Caco-2 (cell line): ENCODE measurements at regions not wholly inside any gene's neighbourhood (a gene's known extent, or its start where the extent isn't known, plus 50 kb on each side); places are given as distances from the start of the nearest gene placed in this dataset.

Source experiments
- BruUV-seq: library from RNA; stranded (reverse); fragments of 400-500 nt; replicated peaks from 2 replicates; lab custom pipeline; 2021; lab: Mats Ljungman, UMichigan
- CTCF ChIA-PET: fragments of 300-600 bp; sonication (Branson Sonifier 250); formaldehyde crosslinking; loops from one replicate; lab custom pipeline; 2022; ENCODE audit warnings: antibody characterized with exemption; lab: Charles Lee
- POLR2A ChIA-PET: fragments of 300-600 bp; sonication (Branson Sonifier 250); formaldehyde crosslinking; loops from one replicate; lab custom pipeline; 2022; ENCODE audit warnings: antibody characterized with exemption; lab: Charles Lee
- DNase-seq, 2 experiments: peaks; one replicate each; pipeline versions ENCODE4 v3.0.0 to v3.0.0-alpha.2; 2020 to 2022
- H3K27me3 ChIP-seq: replicated peaks from 2 replicates; pipeline ENCODE4 v1.6.0; 2011; ENCODE audit warnings: low read length; ENCODE audit not compliant: control insufficient read depth, insufficient read depth
- H3K36me3 ChIP-seq: 2 replicates; pipeline ENCODE4 v1.5.1; 2011; ENCODE audit warnings: low read length; ENCODE audit not compliant: control insufficient read depth, insufficient read depth
- H3K4me1 ChIP-seq: fragments of 250-450 bp; sonication (Bioruptor Pico); 2 replicates; pipeline ENCODE4 v1.5.1; 2020; ENCODE audit warnings: mild to moderate bottlenecking
- H3K4me3 ChIP-seq: 2 replicates; pipeline ENCODE4 v1.5.1; 2011; ENCODE audit warnings: low read depth, mild to moderate bottlenecking, control low read depth, low read length
- H3K9me3 ChIP-seq: fragments of 250-450 bp; sonication (Bioruptor Pico); 2 replicates; pipeline ENCODE4 v1.5.1; 2020; ENCODE audit warnings: mild to moderate bottlenecking, moderate library complexity
- H3K27ac Mint-ChIP-seq: one replicate; pipeline ENCODE4 v1.8.0; 2022; ENCODE audit warnings: mixed read lengths; ENCODE audit not compliant: unreplicated experiment
- H3K27me3 Mint-ChIP-seq: one replicate; pipeline ENCODE4 v1.8.0; 2022; ENCODE audit warnings: mixed read lengths; ENCODE audit not compliant: insufficient read depth, unreplicated experiment
- H3K36me3 Mint-ChIP-seq: one replicate; pipeline ENCODE4 v1.8.0; 2022; ENCODE audit warnings: mild to moderate bottlenecking, mixed read lengths; ENCODE audit not compliant: insufficient read depth, unreplicated experiment
- H3K4me1 Mint-ChIP-seq: one replicate; pipeline ENCODE4 v1.8.0; 2022; ENCODE audit warnings: low read depth, mixed read lengths; ENCODE audit not compliant: unreplicated experiment
- H3K4me3 Mint-ChIP-seq: one replicate; pipeline ENCODE4 v1.8.0; 2022; ENCODE audit warnings: mild to moderate bottlenecking, moderate library complexity, mixed read lengths; ENCODE audit not compliant: unreplicated experiment
- H3K9me3 Mint-ChIP-seq: one replicate; pipeline ENCODE4 v1.8.0; 2022; ENCODE audit warnings: mixed read lengths; ENCODE audit not compliant: unreplicated experiment
- intact Hi-C: fragments of 100-400 bp; cut with micrococcal nuclease; formaldehyde crosslinking; loops from one replicate; pipeline ENCODE4 v1.10.0; 2022; ENCODE audit not compliant: unreplicated experiment
- TF ChIP-seq, protein P1 (sequence below), 2 experiments: fragments of 200-600 bp in 1 of 2; IDR thresholded peaks; 1 replicate in 1 of 2; 2 replicates in 1 of 2; pipeline versions ENCODE4 v1.5.1 to v1.8.0; 2011 to 2022; ENCODE audit warnings: antibody characterized with exemption in 1 of 2, control low read depth in 1 of 2, inconsistent platforms in 1 of 2, low read depth in 1 of 2, low read length in 1 of 2, mild to moderate bottlenecking in 1 of 2, moderate library complexity in 1 of 2; ENCODE audit not compliant: insufficient read depth in 1 of 2, severe bottlenecking in 1 of 2, unreplicated experiment in 1 of 2

DNA sequence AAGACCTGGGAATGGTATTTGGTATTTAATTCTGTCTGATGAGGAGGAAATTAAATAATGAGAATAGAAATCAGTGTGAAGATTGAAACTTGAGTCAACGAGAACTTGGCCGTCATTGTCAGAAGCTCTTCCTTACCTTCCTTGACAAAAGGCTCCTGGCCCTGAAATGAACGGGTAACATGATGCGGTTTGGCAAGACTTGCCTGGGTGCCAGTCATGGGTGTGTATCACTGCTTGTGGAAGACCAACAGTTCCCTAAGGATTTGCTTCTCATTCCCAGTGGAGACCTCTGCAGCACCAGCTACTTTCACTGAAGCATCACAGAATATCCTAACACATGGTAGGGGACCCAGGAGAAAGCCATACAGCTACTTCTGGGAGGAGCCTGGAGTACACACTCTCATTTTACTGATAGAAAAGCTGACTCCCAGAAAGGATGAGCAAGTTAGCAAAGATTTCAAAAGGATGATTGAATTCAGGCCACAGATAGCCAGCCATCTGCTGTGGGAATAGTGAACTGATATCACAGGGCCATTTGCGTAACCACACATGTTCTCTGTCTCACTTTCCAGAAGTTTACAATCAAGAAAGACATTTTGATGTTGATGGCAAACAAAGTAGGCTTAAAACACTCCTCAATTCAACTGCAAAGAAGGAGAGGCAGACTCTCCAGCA is 258.1 kb upstream of the SALL1 start:
- no peaks in the 10 kb centered on the region for H3K27me3 Mint-ChIP-seq
- H3K9me3 ChIP-seq: no peaks in the 10 kb centered on the region
- no peak overlapping the region for H3K4me3 Mint-ChIP-seq
- no peaks in the 10 kb centered on the region for H3K27me3 ChIP-seq
- no peak overlapping the region for H3K27ac Mint-ChIP-seq
- H3K36me3 ChIP-seq: no peaks in the 10 kb centered on the region
- no TSS peak for BruUV-seq
- no peaks in the 10 kb centered on the region for H3K36me3 Mint-ChIP-seq
- intact Hi-C loops: no loop called here
- peaks cover 13% of the 10 kb centered on the region for H3K9me3 Mint-ChIP-seq
- H3K4me1 Mint-ChIP-seq: no peaks in the 10 kb centered on the region
- no peak overlapping the region for H3K4me3 ChIP-seq
- POLR2A ChIA-PET: no interaction called here
- CTCF ChIA-PET: no interaction called here
- no peak for DNase-seq
- no peaks in the 10 kb centered on the region for H3K4me1 ChIP-seq
- TF ChIP-seq, protein P1, sequence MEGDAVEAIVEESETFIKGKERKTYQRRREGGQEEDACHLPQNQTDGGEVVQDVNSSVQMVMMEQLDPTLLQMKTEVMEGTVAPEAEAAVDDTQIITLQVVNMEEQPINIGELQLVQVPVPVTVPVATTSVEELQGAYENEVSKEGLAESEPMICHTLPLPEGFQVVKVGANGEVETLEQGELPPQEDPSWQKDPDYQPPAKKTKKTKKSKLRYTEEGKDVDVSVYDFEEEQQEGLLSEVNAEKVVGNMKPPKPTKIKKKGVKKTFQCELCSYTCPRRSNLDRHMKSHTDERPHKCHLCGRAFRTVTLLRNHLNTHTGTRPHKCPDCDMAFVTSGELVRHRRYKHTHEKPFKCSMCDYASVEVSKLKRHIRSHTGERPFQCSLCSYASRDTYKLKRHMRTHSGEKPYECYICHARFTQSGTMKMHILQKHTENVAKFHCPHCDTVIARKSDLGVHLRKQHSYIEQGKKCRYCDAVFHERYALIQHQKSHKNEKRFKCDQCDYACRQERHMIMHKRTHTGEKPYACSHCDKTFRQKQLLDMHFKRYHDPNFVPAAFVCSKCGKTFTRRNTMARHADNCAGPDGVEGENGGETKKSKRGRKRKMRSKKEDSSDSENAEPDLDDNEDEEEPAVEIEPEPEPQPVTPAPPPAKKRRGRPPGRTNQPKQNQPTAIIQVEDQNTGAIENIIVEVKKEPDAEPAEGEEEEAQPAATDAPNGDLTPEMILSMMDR (IDR thresholded peaks at IDR 0.05; ENCODE audit: insufficient read depth in 1 of 2, low read depth in 1 of 2, low read length in 1 of 2, severe bottlenecking in 1 of 2, unreplicated experiment in 1 of 2): no peak

- no peaks in the 10 kb centered on the region for H3K4me1 Mint-ChIP-seq
Observed at GRCh38 chr16:51408357-51408756, 257.3 kb upstream of the SALL1 start.

DNA sequence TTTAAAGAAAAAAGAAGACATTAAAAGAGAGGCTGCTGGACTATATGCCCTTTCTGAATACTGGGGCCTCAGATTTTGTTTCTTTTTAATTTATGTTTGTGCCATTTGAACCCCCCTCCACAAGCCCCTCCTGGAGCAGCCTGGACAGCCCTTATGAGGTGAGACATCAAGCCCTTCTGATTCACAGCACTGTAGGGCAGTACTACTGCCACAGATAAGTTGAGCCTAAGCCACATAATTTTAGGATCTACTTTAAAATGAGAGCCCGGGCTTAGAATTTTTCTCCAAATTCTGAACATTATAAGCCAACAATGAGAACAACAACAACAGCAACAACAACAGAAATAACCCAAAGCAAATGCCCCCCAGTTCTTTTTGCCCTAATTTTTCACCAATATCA is 256.9 kb upstream of the SALL1 start:
- POLR2A ChIA-PET: no interaction called here
- Mint-ChIP-seq H3K27ac (no peak overlapping the region), H3K36me3 (no peaks in the 10 kb centered on the region), H3K4me3 (no peak overlapping the region), H3K9me3 (peaks cover 25% of the 10 kb centered on the region), H3K27me3 (no peaks in the 10 kb centered on the region), H3K4me1 (no peaks in the 10 kb centered on the region)
- no peaks in the 10 kb centered on the region for H3K9me3 ChIP-seq
- intact Hi-C loops: no loop called here
- no peak for DNase-seq
- H3K4me1 ChIP-seq: no peaks in the 10 kb centered on the region
- BruUV-seq: no TSS peak
- H3K27me3 ChIP-seq: no peaks in the 10 kb centered on the region
- H3K4me3 ChIP-seq: no peak overlapping the region
- CTCF ChIA-PET: no interaction called here
- TF ChIP-seq, protein P1 (IDR thresholded peaks at IDR 0.05; ENCODE audit: insufficient read depth in 1 of 2, low read depth in 1 of 2, low read length in 1 of 2, severe bottlenecking in 1 of 2, unreplicated experiment in 1 of 2): no peak
- H3K36me3 ChIP-seq: no peaks in the 10 kb centered on the region

More at GRCh38 chr16:51408357-51408756, 257.3 kb upstream of the SALL1 start:
- DNase-seq: no peak
- no peaks in the 10 kb centered on the region for H3K36me3 ChIP-seq
- H3K4me3 ChIP-seq: no peak overlapping the region
- CTCF ChIA-PET: no interaction called here
- H3K27ac Mint-ChIP-seq: no peak overlapping the region
- H3K27me3 ChIP-seq: no peaks in the 10 kb centered on the region
- H3K27me3 Mint-ChIP-seq: no peaks in the 10 kb centered on the region
- intact Hi-C loops: no loop called here
- no peak overlapping the region for H3K4me3 Mint-ChIP-seq
- no peaks in the 10 kb centered on the region for H3K9me3 ChIP-seq
- H3K36me3 Mint-ChIP-seq: no peaks in the 10 kb centered on the region
- peaks cover 21% of the 10 kb centered on the region for H3K9me3 Mint-ChIP-seq
- H3K4me1 ChIP-seq: no peaks in the 10 kb centered on the region
- BruUV-seq: no TSS peak
- TF ChIP-seq, protein P1 (IDR thresholded peaks at IDR 0.05; ENCODE audit: insufficient read depth in 1 of 2, low read depth in 1 of 2, low read length in 1 of 2, severe bottlenecking in 1 of 2, unreplicated experiment in 1 of 2): no peak
- POLR2A ChIA-PET: no interaction called here
